HCT116 (cell line): ENCODE measurements at regions not wholly inside any gene's neighbourhood (a gene's known extent, or its start where the extent isn't known, plus 50 kb on each side); places are given as distances from the start of the nearest gene placed in this dataset.

Source experiments
- CEBPB ChIP-seq: IDR thresholded peaks from 2 replicates; pipeline ENCODE4 v1.6.1; 2012; ENCODE audit warnings: low read depth
- POLR2A ChIP-seq: IDR thresholded peaks from 2 replicates; pipeline ENCODE4 v1.7.0; 2011; ENCODE audit warnings: borderline replicate concordance; ENCODE audit not compliant: insufficient read depth, insufficient read length; ENCODE audit errors: extremely low read depth
- RAD21 ChIP-seq: IDR thresholded peaks from 2 replicates; pipeline ENCODE4 v1.6.1; 2012; ENCODE audit warnings: low read depth, mild to moderate bottlenecking
- YY1 ChIP-seq: IDR thresholded peaks from 2 replicates; pipeline ENCODE4 v1.6.1; 2011; ENCODE audit warnings: low read length, low read depth, moderate library complexity, mild to moderate bottlenecking; ENCODE audit not compliant: insufficient replicate concordance; ENCODE audit errors: extremely low read depth
- ZNF274 ChIP-seq: fragments of 200-500 bp; sonication (Bioruptor generic); IDR thresholded peaks from 2 replicates; pipeline ENCODE4 v1.6.1; 2014; ENCODE audit warnings: mild to moderate bottlenecking, low read depth, low read length, inconsistent platforms
- TF ChIP-seq, protein P1 (sequence below), 3 experiments: fragments of 200-600 bp in 1 of 3; sonication (generic) in 1 of 3; IDR thresholded peaks in 2 of 3; conservative IDR thresholded peaks in 1 of 3; 2 replicates each; pipeline ENCODE4 v1.5.1; 2012 to 2017; ENCODE audit warnings: low read depth in 2 of 3, low read length in 2 of 3, antibody characterized with exemption in 1 of 3, borderline replicate concordance in 1 of 3, control low read depth in 1 of 3, mild to moderate bottlenecking in 1 of 3, mixed read lengths in 1 of 3, mixed run types in 1 of 3, moderate library complexity in 1 of 3; ENCODE audit not compliant: insufficient read depth in 1 of 3
- TF ChIP-seq, protein P2 (sequence below): IDR thresholded peaks from 2 replicates; pipeline ENCODE4 v1.6.1; 2012; ENCODE audit warnings: low read depth

DNA sequence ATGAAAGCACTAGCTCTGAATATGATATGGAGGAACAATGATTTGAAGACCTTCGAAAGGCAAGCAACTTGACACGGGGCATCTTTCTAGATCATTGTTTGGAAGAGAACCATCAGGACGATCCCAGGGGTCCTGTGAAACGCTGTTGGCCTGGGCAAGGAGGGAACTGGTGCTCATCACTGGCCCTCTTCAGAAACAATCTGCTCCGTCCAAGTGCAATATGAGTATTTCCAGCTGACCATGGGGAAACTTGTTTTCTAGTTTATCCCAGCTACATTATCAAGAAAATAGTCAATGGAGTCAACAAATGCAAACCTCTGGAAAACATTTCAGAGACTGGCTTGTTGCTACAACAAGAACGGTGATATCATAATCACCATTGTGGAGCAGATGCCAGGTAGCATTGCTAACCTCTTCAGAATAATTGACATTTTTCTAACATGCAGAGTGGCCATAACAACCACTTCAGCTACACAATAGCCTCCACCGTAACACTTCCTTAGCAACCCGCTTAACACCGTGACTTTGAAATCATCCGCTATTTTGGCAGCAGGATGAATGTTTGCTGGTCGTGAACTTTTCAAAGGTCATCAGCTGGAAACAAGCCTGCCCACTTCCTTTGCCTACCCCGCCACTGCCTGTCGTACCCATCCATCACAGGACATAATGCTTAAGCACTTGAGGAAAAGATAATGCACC lies 112.0 kb upstream of the PDE10A start:
- TF ChIP-seq CEBPB (no peak), POLR2A (no peak), RAD21 (no peak), ZNF274 (no peak), YY1 (no peak)
- TF ChIP-seq, protein P1, sequence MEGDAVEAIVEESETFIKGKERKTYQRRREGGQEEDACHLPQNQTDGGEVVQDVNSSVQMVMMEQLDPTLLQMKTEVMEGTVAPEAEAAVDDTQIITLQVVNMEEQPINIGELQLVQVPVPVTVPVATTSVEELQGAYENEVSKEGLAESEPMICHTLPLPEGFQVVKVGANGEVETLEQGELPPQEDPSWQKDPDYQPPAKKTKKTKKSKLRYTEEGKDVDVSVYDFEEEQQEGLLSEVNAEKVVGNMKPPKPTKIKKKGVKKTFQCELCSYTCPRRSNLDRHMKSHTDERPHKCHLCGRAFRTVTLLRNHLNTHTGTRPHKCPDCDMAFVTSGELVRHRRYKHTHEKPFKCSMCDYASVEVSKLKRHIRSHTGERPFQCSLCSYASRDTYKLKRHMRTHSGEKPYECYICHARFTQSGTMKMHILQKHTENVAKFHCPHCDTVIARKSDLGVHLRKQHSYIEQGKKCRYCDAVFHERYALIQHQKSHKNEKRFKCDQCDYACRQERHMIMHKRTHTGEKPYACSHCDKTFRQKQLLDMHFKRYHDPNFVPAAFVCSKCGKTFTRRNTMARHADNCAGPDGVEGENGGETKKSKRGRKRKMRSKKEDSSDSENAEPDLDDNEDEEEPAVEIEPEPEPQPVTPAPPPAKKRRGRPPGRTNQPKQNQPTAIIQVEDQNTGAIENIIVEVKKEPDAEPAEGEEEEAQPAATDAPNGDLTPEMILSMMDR (IDR thresholded peaks at IDR 0.05 in 2 of 3, conservative IDR thresholded peaks at IDR 0.05 in 1 of 3; ENCODE audit: borderline replicate concordance in 1 of 3, insufficient read depth in 1 of 3, low read depth in 2 of 3, low read length in 2 of 3) = no peak
- TF ChIP-seq, protein P2, sequence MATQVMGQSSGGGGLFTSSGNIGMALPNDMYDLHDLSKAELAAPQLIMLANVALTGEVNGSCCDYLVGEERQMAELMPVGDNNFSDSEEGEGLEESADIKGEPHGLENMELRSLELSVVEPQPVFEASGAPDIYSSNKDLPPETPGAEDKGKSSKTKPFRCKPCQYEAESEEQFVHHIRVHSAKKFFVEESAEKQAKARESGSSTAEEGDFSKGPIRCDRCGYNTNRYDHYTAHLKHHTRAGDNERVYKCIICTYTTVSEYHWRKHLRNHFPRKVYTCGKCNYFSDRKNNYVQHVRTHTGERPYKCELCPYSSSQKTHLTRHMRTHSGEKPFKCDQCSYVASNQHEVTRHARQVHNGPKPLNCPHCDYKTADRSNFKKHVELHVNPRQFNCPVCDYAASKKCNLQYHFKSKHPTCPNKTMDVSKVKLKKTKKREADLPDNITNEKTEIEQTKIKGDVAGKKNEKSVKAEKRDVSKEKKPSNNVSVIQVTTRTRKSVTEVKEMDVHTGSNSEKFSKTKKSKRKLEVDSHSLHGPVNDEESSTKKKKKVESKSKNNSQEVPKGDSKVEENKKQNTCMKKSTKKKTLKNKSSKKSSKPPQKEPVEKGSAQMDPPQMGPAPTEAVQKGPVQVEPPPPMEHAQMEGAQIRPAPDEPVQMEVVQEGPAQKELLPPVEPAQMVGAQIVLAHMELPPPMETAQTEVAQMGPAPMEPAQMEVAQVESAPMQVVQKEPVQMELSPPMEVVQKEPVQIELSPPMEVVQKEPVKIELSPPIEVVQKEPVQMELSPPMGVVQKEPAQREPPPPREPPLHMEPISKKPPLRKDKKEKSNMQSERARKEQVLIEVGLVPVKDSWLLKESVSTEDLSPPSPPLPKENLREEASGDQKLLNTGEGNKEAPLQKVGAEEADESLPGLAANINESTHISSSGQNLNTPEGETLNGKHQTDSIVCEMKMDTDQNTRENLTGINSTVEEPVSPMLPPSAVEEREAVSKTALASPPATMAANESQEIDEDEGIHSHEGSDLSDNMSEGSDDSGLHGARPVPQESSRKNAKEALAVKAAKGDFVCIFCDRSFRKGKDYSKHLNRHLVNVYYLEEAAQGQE = no peak
